OCI-LY1 (cell line): ENCODE measurements at regions not wholly inside any gene's neighbourhood (a gene's known extent, or its start where the extent isn't known, plus 50 kb on each side); places are given as distances from the start of the nearest gene placed in this dataset.

Experiments used
- H2AFZ ChIP-seq: fragments of 200-600 bp; sonication (generic), shearing (Covaris generic); 2 replicates; pipeline ENCODE4 v1.6.0; 2014; ENCODE audit warnings: antibody characterized with exemption, mild to moderate bottlenecking, low read length
- H3F3A ChIP-seq: fragments of 200-600 bp; sonication (generic), shearing (Covaris generic); 2 replicates; pipeline ENCODE4 v1.6.0; 2014; ENCODE audit warnings: mild to moderate bottlenecking, antibody characterized with exemption, low read length, moderate library complexity; ENCODE audit not compliant: insufficient read depth
- H3K27ac ChIP-seq: fragments of 200-600 bp; sonication (generic); 2 replicates; pipeline ENCODE4 v1.5.1; 2014; ENCODE audit warnings: low read length, mixed run types, mild to moderate bottlenecking, low read depth; ENCODE audit not compliant: poor library complexity, severe bottlenecking
- H3K27me3 ChIP-seq: fragments of 200-600 bp; sonication (generic); 2 replicates; pipeline ENCODE4 v1.6.0; 2014; ENCODE audit warnings: antibody characterized with exemption, mild to moderate bottlenecking, low read length, moderate library complexity; ENCODE audit not compliant: insufficient read depth
- H3K36me3 ChIP-seq: fragments of 200-600 bp; sonication (generic); 2 replicates; pipeline ENCODE4 v1.6.1; 2014; ENCODE audit warnings: mild to moderate bottlenecking, antibody characterized with exemption, low read length, moderate library complexity, mixed read lengths; ENCODE audit not compliant: insufficient read depth
- H3K4me1 ChIP-seq: fragments of 200-600 bp; sonication (generic); 2 replicates; pipeline ENCODE4 v1.5.1; 2014; ENCODE audit warnings: mild to moderate bottlenecking, low read length, moderate library complexity; ENCODE audit not compliant: insufficient read depth, severe bottlenecking
- H3K4me2 ChIP-seq: fragments of 200-600 bp; sonication (generic), shearing (Covaris generic); 2 replicates; pipeline ENCODE4 v1.6.1; 2014; ENCODE audit warnings: low read length
- H3K4me3 ChIP-seq: fragments of 200-600 bp; sonication (generic); 2 replicates; pipeline ENCODE4 v1.5.1; 2014; ENCODE audit warnings: low read length, low read depth, mild to moderate bottlenecking, mixed read lengths; ENCODE audit not compliant: poor library complexity, severe bottlenecking
- H3K79me2 ChIP-seq: fragments of 200-600 bp; shearing (Covaris generic); 2 replicates; pipeline ENCODE4 v1.6.1; 2016; ENCODE audit warnings: mixed run types, low read length, mixed read lengths; ENCODE audit not compliant: insufficient read depth
- H3K9ac ChIP-seq: fragments of 200-600 bp; sonication (generic), shearing (Covaris generic); 2 replicates; pipeline ENCODE4 v1.6.1; 2014; ENCODE audit warnings: mild to moderate bottlenecking, low read length, mixed read lengths
- H3K9me2 ChIP-seq: fragments of 200-600 bp; sonication (generic), shearing (Covaris generic); 2 replicates; pipeline ENCODE4 v1.6.1; 2014; ENCODE audit warnings: low read depth, mild to moderate bottlenecking, low read length, mixed read lengths
- H3K9me3 ChIP-seq: fragments of 200-600 bp; shearing (Covaris generic); 2 replicates; pipeline ENCODE4 v1.6.1; 2014; ENCODE audit warnings: low read length, mixed read lengths
- H4K20me1 ChIP-seq: fragments of 200-600 bp; sonication (generic), shearing (Covaris generic); 2 replicates; pipeline ENCODE4 v1.6.0; 2016; ENCODE audit warnings: mild to moderate bottlenecking, low read length; ENCODE audit not compliant: insufficient read depth
- CTCF ChIP-seq: fragments of 200-600 bp; sonication (generic), shearing (Covaris generic); IDR thresholded peaks from 2 replicates; pipeline ENCODE4 v1.5.1; 2017; ENCODE audit warnings: mild to moderate bottlenecking, antibody characterized with exemption, low read length, moderate library complexity, mixed read lengths
- EZH2 ChIP-seq: fragments of 200-600 bp; sonication (generic), shearing (Covaris generic); IDR thresholded peaks from 2 replicates; pipeline ENCODE4 v1.8.0; 2017; ENCODE audit warnings: borderline replicate concordance, mixed run types, mild to moderate bottlenecking, antibody characterized with exemption, low read length, moderate library complexity, mixed read lengths

- Histone ChIP-seq H3K27me3 (no peaks in the 10 kb centered on the region), H3K9ac (no peak overlapping the region), H3K4me1 (no peaks in the 10 kb centered on the region), H3F3A (no peaks in the 10 kb centered on the region), H3K9me2 (no peaks in the 10 kb centered on the region), H3K36me3 (no peaks in the 10 kb centered on the region), H3K27ac (no peak overlapping the region), H3K9me3 (no peaks in the 10 kb centered on the region), H2AFZ (no peak overlapping the region), H3K79me2 (no peaks in the 10 kb centered on the region), H3K4me2 (no peak overlapping the region), H3K4me3 (no peak overlapping the region), H4K20me1 (no peaks in the 10 kb centered on the region)
- TF ChIP-seq CTCF = no peak
- TF ChIP-seq EZH2 = no peak
Measured at GRCh38 chr1:165117482-165117881, 239.0 kb downstream of the LMX1A start.

GRCh38 chr1:165116732-165117131 is 239.8 kb downstream of the LMX1A start:
- no peaks in the 10 kb centered on the region for H3F3A ChIP-seq
- H3K36me3 ChIP-seq = no peaks in the 10 kb centered on the region
- H3K27me3 ChIP-seq = no peaks in the 10 kb centered on the region
- H3K79me2 ChIP-seq = no peaks in the 10 kb centered on the region
- H2AFZ ChIP-seq = no peak overlapping the region
- H4K20me1 ChIP-seq = no peaks in the 10 kb centered on the region
- H3K9me3 ChIP-seq = no peaks in the 10 kb centered on the region
- H3K4me3 ChIP-seq = no peak overlapping the region
- H3K9ac ChIP-seq = no peak overlapping the region
- no peaks in the 10 kb centered on the region for H3K4me1 ChIP-seq
- H3K9me2 ChIP-seq = no peaks in the 10 kb centered on the region
- TF ChIP-seq CTCF (no peak), EZH2 (no peak)
- H3K4me2 ChIP-seq = no peak overlapping the region
- H3K27ac ChIP-seq = no peak overlapping the region

- no peaks in the 10 kb centered on the region for H3K4me1 ChIP-seq
- no peak for TF ChIP-seq EZH2
- no peak for TF ChIP-seq CTCF
- H3K36me3 ChIP-seq = no peaks in the 10 kb centered on the region
- no peaks in the 10 kb centered on the region for H3K79me2 ChIP-seq
- no peak overlapping the region for H3K27ac ChIP-seq
- no peak overlapping the region for H3K4me2 ChIP-seq
- H3K9me2 ChIP-seq = no peaks in the 10 kb centered on the region
- no peak overlapping the region for H2AFZ ChIP-seq
- no peaks in the 10 kb centered on the region for H3K27me3 ChIP-seq
- no peaks in the 10 kb centered on the region for H3K9me3 ChIP-seq
- H4K20me1 ChIP-seq = no peaks in the 10 kb centered on the region
- H3F3A ChIP-seq = no peaks in the 10 kb centered on the region
- no peak overlapping the region for H3K4me3 ChIP-seq
- H3K9ac ChIP-seq = no peak overlapping the region
Measured at GRCh38 chr1:165116171-165116570, 240.3 kb downstream of the LMX1A start.
